HEK293T (cell line): ENCODE measurements at regions not wholly inside any gene's neighbourhood (a gene's known extent, or its start where the extent isn't known, plus 50 kb on each side); places are given as distances from the start of the nearest gene placed in this dataset.

Experiments
- ARNT ChIP-seq: fragments of 450-650 bp; IDR thresholded peaks from 2 replicates; pipeline ENCODE4 v1.6.1; 2017; ENCODE audit warnings: mild to moderate bottlenecking
- BHLHE40 ChIP-seq: fragments of 450-650 bp; IDR thresholded peaks from 2 replicates; pipeline ENCODE4 v1.6.1; 2016; ENCODE audit warnings: mild to moderate bottlenecking, moderate library complexity, borderline replicate concordance
- ELF4 ChIP-seq: fragments of 450-650 bp; IDR thresholded peaks from 2 replicates; pipeline ENCODE4 v1.6.1; 2017; ENCODE audit warnings: antibody characterized with exemption
- FOXA1 ChIP-seq: fragments of 450-650 bp; IDR thresholded peaks from 2 replicates; pipeline ENCODE4 v1.6.1; 2016; ENCODE audit warnings: mild to moderate bottlenecking
- FOXK2 ChIP-seq: fragments of 450-650 bp; IDR thresholded peaks from 2 replicates; pipeline ENCODE4 v1.6.1; 2016; ENCODE audit warnings: mild to moderate bottlenecking
- FOXM1 ChIP-seq: fragments of 450-650 bp; IDR thresholded peaks from 2 replicates; pipeline ENCODE4 v1.6.1; 2017; ENCODE audit warnings: mild to moderate bottlenecking, borderline replicate concordance
- L3MBTL2 ChIP-seq: fragments of 450-650 bp; conservative IDR thresholded peaks from 2 replicates; pipeline ENCODE4 v1.6.1; 2016; ENCODE audit warnings: mild to moderate bottlenecking
- LEF1 ChIP-seq: fragments of 450-650 bp; IDR thresholded peaks from 2 replicates; pipeline ENCODE4 v1.6.1; 2017; ENCODE audit warnings: mild to moderate bottlenecking, borderline replicate concordance
- NFRKB ChIP-seq: fragments of 450-650 bp; IDR thresholded peaks from 2 replicates; pipeline ENCODE4 v1.6.1; 2016; ENCODE audit warnings: mild to moderate bottlenecking, moderate library complexity
- SP1 ChIP-seq: fragments of 450-650 bp; IDR thresholded peaks from 2 replicates; pipeline ENCODE4 v1.6.1; 2017
- SUZ12 ChIP-seq: fragments of 450-650 bp; IDR thresholded peaks from 2 replicates; pipeline ENCODE4 v1.6.1; 2016; ENCODE audit warnings: mild to moderate bottlenecking
- TARDBP ChIP-seq: fragments of 450-650 bp; IDR thresholded peaks from 2 replicates; pipeline ENCODE4 v1.6.1; 2016

GRCh38 chr10:34024282-34024681 is 689.8 kb upstream of the NRP1 start:
- TF ChIP-seq SP1 (no peak), FOXK2 (no peak), NFRKB (no peak), TARDBP (no peak), BHLHE40 (no peak), SUZ12 (no peak), ELF4 (no peak), FOXM1 (no peak), LEF1 (no peak), L3MBTL2 (no peak), FOXA1 (no peak), ARNT (no peak)
